Adrenal gland (tissue), 5 donors: ENCODE measurements at regions not wholly inside any gene's neighbourhood (a gene's known extent, or its start where the extent isn't known, plus 50 kb on each side); places are given as distances from the start of the nearest gene placed in this dataset.

ENCODE experiments used
- CTCF ChIP-seq, 6 experiments: fragments of 450-650 bp in 4 of 6; fragments of 200-600 bp in 2 of 6; sonication (generic) in 1 of 6; IDR thresholded peaks; 1 replicate in 5 of 6; 2 replicates in 1 of 6; pipeline versions ENCODE4 v1.5.1 to v1.8.0; 2016 to 2021; ENCODE audit warnings: antibody characterized with exemption in 6 of 6, mild to moderate bottlenecking in 2 of 6, moderate library complexity in 1 of 6
- POLR2A ChIP-seq, 2 donors: fragments of 450-650 bp; IDR thresholded peaks; one replicate each; pipeline ENCODE4 v1.6.1; 2017; ENCODE audit warnings: antibody characterized with exemption in 2 of 2, mild to moderate bottlenecking in 2 of 2, moderate library complexity in 1 of 2
- donor health status: DM: no; HTN: no; CAD: no.

- TF ChIP-seq CTCF (IDR thresholded peaks at IDR 0.05) (no peak), POLR2A (IDR thresholded peaks at IDR 0.05) (no peak)
These were observed 136.8 kb upstream of the PKDCC start for GRCh38 chr2:41911033-41911432.
